ENCODE measurements at regions not wholly inside any gene's neighbourhood (a gene's known extent, or its start where the extent isn't known, plus 50 kb on each side); places are given as distances from the start of the nearest gene placed in this dataset.

DNA sequence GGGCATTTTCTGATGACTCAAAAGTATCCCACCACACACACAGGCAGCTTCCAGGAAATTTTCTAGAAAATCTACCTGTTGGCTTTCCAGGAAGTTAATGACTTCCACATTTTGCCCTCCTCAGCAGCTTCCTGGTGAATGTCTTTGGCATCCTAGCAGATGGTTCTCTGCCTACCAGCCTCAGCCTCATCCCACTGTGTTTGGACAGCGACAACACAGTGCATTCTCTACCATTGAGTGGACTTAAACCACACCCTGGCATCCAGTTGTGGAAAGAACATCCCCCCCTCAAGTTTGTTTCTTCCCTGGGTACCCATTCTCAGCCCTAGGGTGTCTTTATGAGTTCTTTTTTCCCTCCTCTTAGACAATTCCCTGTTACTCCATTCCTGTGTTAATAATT is 50.8 kb upstream of the GADL1 start:
- no peak for DNase-seq (ENCODE audit: low read depth)

DNA sequence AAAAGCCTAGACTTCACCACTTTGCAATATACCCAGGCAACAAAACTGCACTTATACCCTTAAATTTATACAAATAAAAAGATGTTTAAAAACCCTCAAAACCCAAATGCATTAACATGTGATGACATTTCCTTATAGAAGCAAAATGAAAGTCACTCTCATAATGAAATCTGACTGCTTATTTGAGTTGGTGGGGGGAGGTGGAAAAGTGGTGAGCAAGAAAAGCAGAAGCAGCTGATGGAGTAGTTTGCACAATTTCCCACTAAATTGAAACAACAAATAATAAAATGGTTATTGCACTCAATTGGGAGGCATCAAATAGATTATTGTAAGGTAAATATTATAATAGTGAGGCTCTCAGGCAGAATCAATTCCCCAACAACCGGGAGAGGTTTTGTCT is 54.0 kb upstream of the GADL1 start:
- no peak for DNase-seq (ENCODE audit: low read depth)

DNA sequence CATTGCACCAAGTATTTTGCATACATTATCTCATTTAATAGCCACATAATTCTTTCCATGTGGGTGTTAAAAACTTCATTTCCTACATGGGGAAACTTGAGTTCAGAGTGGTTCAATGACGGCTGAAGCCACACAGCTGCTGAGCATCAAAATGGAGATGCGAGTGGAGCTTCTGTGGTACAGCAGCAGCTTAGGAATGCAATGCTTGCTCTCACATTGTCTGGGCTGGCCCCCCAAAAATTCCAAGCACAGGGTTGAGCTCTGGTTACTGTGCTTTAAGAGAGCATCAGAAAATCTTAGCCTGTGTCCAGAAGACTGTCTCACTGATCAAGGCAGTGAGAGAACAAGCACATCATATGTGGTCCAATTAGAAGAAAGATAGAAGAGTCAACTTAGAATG is 57.4 kb upstream of the GADL1 start:
- DNase-seq (ENCODE audit: low read depth): no peak

DNA sequence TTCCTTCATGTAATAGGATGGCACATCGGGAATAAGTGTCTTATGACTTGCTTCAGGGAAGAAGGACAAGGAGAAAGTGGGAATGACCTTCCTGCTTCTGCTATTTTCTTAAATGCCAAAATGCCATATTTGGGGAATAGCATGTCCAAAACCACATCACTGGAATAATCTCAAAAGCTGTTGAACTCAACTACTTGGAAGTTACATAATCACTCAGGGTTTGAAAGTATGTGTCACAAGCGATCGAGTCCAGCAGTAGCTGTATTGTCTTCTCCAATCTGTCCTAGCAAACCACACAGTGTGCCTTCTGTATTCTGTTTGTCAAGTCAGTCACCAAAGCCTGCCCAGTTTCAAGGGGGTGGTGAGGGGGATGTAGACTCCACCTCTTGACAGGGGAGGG is 58.3 kb upstream of the GADL1 start:
- no peak for DNase-seq (ENCODE audit: low read depth)

DNA sequence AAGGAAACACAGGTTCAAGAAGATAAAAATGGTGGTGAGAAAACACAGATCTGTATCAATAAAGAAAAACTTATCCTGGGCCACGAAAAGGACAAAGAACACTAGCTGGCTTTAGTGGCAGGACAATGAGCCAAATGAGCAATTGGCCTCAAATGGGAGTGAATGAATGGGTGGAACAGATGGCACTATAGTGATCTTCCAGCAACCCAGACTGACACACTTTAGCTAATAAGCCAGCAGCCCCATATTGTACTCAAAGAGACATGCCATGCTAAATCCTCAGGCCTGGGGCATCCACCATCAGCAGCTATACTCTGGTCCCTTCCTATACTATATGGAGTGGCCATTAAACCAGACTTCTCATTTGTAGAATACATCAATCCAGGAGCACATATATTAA is 60.0 kb upstream of the GADL1 start:
- no peak for DNase-seq (ENCODE audit: low read depth)

DNA sequence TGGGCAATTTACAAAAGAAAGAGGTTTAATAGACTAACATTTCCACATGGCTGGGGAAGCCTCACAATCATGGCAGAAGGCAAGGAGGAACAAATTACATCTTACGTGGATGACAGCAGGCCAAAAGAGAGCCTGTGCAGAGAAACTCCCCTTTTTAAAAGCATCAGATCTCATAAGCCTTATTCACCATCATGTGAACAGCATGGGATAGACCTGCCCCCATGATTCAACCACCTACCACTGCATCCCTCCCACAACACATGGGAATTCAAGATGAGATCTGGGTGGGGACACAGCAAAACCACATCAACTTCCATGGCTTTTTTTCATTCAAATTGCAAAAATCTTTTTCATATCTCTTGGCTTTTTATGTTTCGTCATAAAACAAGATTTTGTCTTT is 67.6 kb upstream of the GADL1 start:
- no peak for DNase-seq (ENCODE audit: low read depth)

DNA sequence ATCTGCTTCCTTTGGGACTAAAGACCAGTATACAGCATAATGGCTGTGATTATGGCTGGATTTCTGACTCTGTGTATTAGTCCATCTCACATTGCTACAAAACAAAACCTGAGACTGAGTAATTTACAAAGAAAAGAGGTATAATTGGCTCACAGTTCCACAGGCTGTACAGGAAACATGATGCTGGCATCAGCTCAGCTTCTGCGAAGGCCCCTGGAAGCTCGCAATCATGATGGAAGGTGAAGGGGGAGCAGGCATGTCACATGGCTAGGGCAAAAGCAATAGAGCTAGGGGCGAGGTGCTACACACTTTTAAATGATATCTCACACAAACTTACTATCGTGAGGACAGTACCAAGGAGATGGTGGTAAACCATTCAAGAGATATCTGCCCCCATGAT is 68.0 kb upstream of the GADL1 start:
- DNase-seq (ENCODE audit: low read depth): no peak

DNA sequence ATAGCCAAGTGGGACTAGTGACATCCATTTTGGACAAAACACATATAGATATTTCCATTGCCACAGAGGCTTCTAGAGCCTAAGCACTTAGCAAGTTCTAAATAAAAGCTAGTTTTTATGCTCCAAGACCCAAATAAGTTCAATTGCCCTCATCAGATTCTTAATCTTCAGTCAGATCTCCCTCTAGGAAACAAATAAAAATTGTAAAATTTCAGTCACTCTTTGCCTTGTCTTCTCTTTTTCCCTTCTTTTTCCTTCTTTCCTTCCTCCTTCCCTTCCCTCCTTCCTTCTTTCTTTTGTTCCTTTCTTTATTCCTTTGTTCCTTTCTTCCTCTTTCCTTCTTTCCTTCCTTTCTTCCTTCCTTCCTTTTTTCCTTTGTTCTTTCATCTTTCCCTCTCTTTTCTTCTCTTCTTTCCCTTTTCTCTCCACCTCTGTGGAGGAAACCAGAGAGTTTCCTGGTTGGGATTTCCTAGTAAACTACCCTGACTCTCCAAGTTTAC is 68.8 kb upstream of the GADL1 start:
- DNase-seq (ENCODE audit: low read depth): no peak

DNA sequence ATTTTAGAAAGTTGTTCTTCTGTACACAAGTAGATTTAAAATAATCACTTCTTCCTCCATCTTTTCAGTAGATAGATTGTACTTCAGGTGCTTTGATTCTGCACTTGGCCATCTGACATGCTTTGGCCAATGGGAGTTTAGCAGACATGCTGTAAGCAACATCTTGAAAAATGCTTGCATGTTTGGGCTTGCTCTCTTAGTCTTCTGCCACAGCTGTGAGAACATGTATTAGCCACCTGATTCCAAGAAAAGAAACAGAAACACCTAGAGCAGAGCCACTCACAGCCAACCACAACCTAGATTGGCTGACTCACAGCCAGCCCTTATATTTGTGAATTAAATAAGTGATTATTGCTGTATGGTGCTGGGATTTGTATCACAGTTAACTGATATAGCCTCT is 70.2 kb upstream of the GADL1 start:
- DNase-seq (ENCODE audit: low read depth): no peak

DNA sequence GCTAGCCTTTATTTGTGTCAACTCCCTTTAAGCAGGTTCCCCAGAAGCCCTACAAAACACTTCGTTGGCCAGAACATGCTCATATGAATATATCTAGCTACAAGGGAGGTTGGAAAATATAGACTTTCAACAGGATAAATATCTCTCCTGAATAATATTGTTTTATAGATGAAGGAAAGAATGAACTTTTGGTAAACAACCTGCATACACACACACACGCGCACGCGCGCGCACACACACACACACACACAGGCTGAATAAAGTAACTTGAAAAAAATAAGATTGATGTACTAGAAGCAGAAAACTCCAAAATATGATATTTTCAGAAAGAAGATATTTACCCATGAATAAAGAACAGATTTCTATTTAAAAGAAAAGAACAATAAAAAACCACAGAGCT is 72.4 kb upstream of the GADL1 start:
- DNase-seq (ENCODE audit: low read depth): no peak

DNA sequence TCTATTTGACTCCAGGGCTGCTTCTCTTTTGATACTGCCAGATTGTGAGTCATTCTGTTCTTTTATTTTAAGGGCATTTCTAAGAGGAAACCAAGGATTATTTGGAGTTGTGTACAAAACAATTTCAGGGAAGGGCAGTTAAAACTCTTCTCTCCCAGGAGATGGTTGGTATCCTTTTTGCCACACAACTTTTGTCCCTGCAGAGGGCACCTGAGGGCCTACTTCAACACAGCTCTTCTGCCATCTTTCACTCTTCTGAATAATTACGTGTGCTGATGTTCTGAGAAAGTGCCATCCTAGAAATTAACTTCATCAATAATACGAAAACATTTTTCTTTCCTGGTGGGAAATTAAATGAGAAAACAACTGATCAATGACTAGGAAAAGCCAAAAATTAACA is 75.7 kb upstream of the GADL1 start:
- DNase-seq (ENCODE audit: low read depth): no peak

DNA sequence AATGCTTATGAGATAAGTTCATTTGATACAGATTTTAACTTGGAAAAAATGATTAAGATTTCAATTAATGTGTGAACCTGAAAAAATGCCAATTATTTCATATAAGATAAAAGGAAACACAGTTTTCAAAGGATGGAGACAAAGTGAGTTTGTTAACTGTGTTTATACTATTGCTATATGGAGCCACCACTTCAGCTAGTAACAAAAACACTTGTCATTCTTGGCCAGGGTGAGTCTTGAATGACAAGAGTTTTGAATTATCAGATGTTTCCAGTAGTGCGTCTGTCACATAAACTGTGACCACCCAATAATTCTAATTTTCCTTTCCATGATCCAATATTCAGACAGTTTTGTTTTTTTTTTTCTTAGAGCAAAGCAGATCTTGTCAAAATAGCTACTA is 78.0 kb upstream of the GADL1 start:
- no peak for DNase-seq (ENCODE audit: low read depth)

DNA sequence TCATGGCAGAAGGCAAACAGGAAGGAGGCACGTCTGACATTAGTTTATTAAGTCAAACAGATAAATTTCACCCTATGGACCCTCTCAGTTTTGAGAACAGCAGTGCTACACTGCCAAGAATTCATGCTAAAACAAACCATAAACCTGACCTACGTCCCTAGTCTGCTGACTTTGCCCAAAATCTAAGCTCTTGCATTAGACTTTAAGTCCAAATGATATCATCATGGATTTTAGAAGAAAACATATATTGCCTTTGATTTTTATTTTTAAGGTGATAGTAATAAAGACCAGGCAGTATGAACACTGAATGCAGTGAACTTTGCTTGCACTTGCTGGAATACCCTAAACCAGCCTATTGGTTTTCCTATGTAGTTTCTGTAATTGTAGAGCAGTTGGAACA is 79.6 kb upstream of the GADL1 start:
- no peak for DNase-seq (ENCODE audit: low read depth)

DNA sequence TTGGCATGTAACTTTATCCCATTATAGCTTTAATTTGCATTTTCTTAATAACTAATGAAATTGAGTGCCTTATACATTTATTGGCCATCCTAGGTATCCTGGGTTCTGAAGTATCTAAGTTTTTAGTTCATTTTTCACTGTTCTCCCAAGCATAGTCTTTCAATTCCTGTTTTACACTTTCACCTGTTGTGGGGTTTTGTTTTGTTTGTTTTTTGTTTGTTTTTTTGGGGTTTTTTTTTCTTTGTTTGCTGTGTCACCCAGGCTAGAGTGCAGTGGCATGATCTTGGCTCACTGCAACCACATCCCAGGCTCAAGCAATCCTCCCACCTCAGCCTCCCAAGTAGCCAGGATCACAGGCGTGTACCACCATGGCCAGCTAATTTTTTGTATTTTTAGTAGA is 83.1 kb upstream of the GADL1 start:
- no peak for DNase-seq (ENCODE audit: low read depth)

DNA sequence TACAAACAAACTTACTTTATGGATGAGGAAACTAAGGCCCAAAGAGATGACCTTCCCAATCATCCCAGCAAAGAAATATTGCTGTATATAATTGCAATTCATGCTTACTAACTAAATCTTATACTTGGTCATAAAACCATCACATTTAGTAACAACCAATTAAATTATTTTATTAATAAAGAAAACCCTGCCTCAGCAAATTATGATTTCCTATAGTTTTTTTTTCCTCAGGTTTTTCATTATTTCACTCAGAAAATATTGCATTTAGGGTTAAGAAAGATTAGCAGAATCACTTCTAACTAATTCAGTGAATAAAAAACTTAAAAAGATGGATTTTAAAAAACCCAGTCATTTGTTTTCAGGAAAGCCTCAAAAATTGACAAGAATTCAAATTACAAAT is 86.5 kb upstream of the GADL1 start:
- DNase-seq (ENCODE audit: low read depth): no peak

DNA sequence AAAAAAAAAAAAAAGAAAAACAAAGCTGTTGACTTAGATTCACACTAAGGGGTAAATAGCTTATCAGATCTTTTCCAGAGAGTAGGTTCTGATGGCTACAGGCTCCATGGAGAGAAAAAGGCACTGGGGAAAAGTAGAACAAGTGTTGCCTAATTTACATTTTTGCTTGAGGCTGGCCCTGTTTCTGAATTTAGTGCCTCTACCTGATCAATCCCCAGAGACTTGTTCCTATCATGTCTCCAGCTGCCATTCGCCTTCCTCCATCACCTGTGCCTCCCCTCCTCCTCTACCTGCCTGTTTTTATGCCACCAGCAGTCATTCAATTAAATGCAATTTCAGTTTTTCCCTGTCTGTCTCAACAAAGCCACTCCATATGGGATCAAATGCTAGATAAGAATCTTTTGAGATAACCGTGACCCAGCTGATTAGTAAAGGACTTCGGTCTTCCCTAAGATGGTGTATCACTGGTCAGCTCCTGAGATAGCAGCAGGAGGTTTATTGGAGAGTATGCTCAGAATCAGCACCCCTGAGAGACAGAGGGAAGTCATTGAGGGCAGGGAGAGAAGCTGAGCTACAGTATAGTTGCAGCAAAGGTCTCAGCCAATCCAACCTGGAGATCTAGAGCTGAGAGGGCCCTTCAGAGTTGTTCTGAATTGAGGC is 88.1 kb upstream of the GADL1 start:
- DNase-seq (ENCODE audit: low read depth): no peak

DNA sequence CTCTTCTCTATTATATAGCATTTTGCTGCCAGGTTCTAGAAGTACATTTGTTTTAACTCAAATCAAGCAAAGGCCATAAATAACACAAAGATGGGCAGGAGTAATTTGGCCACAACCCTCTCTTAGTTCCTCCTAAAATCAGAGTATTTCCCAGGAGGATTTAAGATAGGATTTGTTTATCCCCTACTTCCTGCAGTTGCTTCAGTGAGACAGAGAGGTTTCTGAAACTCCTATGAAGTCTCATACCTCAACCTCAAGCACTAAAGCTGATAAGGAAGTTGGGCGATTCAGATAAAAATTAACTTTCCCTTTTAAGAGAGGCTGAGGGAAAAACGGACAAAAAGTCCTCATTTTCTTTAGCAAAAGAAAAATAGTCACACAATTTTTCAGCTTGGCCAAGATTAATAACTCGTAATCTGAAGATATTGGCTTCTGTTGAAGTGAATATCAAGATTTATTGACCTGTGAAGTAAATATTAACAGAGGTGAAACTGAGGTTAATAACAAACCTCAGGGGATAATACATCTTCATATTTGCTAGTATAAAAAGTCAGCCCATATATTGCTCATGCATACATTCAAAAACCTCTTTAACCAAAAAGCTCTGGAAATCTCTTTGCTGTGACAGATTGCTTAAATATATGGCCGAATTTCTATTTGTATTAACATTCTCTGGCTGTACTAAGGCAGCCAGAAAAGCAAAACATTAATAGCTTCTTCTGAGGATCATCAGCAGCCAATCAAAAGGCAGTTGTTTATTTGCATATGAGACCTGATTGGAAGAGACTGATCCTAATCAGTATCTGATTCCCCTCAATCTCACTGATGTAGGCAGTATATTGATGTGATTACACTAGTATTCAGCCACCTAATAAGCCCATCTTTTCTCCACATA is 90.6 kb upstream of the GADL1 start:
- no peak for DNase-seq (ENCODE audit: low read depth)

DNA sequence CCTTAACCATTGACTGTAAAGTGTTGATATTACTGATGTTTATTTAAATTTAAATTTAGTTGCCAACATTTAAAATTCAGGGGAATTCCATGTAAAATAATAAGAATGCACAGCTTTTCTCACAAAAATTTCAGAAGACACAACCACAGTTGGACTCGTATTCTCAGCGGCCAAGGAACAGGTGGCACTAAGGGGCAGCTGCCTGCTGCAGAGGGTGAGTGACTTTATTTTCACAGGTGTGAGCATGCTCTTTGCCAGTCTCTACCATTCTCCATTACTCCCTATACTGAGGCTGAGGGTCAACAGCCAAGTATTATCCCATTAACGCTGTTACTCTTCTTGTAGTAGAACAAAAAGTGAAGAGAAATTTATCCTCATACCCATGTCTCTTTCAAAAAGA is 92.1 kb upstream of the GADL1 start:
- DNase-seq (ENCODE audit: low read depth): no peak

DNA sequence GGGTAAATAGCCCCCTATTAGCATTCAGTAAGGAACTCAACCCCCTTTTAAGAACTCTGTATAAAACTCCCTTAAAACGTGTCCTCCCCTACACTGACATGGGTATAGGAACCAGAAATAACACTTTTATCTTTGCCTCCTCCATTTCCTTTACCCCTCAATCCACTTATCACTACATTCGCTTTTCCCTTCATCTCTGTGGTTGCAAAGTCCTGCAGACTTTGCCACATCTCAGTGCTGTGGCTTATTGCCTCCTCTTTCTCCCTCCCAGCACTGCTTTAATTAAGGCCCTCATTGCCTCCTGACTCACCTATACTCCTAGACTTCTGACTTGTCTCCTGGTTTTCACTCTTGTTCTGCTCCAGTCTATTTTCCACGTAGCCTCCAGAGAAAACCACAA is 94.3 kb upstream of the GADL1 start:
- no peak for DNase-seq (ENCODE audit: low read depth)

DNA sequence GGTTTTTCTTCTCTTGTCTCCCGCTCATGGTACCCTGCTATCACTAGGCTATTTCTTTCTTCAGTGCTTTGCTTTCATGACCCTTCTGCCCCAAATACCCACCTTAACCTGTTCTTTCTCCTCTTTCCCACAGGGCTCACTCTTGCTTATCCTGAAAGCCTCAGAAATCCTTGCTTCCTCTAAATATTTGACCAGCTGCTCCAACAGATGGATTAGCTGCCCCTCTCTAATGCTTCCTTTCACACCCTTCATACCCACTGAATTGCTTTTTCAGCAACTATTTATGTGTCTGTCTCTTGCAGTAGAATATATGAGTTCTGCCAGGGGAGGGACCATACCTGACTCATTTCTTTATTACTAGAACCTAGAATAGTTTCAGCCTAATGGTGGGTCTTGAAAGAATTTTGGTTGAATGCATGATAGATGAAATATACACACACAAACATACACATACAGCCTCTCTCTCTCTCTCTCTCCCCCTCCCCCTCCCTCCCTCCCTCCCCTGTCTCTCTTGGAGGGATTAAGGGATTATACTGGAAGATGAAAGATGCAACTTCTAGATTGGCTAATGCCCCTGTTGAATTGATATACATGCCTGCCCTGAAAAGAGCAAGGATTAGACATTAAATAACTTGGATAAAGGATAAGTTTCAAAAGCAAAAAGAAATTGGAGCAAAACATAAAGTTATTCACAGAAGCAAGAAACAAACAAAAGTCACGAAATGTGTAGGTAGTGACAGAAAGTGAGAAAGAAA is 95.0 kb upstream of the GADL1 start:
- no peak for DNase-seq (ENCODE audit: low read depth)

DNA sequence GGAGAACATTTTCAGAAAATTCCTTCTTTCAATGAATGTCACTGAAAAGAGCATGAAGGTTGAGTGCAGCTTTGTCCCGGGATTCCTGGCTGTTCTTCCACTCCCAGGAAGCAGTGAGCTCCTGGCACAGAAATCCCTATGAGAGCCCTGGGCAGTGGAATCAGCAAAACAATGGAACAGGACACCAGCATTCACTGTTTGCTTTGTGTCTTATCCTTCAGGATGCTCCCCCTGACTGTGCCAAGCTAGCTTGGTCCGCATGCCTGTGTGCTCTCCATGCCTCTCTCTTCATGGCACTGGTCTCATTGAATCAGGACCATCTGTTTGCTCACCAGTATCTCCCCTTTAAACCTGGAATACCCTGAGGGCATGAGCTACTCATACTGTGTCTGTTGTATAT is 102.0 kb upstream of the GADL1 start:
- no peak for DNase-seq (ENCODE audit: low read depth)

DNA sequence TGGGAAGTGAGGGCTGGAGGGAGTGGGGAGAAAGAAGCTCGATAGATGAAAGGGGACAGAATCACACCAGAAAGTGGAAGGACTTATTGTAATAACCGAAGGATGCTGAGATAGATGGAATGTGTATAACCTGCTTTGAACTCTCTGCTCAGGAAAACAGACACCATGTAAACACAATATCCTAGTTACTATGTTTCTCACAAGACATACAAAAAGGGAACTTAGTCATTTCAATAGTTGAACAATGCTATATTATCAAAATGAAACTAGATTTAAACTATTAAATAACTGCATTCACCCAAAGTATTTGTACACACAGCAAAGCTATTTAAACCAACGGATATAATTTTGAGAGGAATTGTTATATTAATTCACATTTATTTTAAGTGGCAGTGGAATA is 108.3 kb upstream of the GADL1 start:
- DNase-seq (ENCODE audit: low read depth): no peak

Measured in HS-27A (cell line).